GM23338 (cell line): ENCODE measurements at regions not wholly inside any gene's neighbourhood (a gene's known extent, or its start where the extent isn't known, plus 50 kb on each side); places are given as distances from the start of the nearest gene placed in this dataset.

Experiments used
- ATAC-seq: fragments of 200-7000 bp; cut with Tn5 transposase; 3 replicates; pipeline ENCODE4 v1.9.1; 2020
- DNase-seq: peaks from one replicate; pipeline ENCODE4 v3.0.0-alpha.2; 2015; ENCODE audit warnings: low spot score
- H2AFZ ChIP-seq: fragments of 200-600 bp; sonication (generic); 2 replicates; pipeline ENCODE4 v1.8.0; 2016; ENCODE audit warnings: antibody characterized with exemption, mild to moderate bottlenecking, moderate library complexity
- H3F3A ChIP-seq: fragments of 200-600 bp; sonication (generic); replicated peaks from 2 replicates; pipeline ENCODE4 v1.8.0; 2017; ENCODE audit warnings: antibody characterized with exemption, mixed run types, low read depth
- H3K27ac ChIP-seq: fragments of 200-600 bp; sonication (generic); 2 replicates; pipeline ENCODE4 v1.6.1; 2016; ENCODE audit warnings: low read depth
- H3K27me3 ChIP-seq: fragments of 200-600 bp; sonication (generic); 2 replicates; pipeline ENCODE4 v1.8.0; 2016; ENCODE audit warnings: mild to moderate bottlenecking, mixed run types, moderate library complexity; ENCODE audit not compliant: insufficient read depth
- H3K36me3 ChIP-seq: fragments of 200-600 bp; sonication (generic); 2 replicates; pipeline ENCODE4 v1.8.0; 2016; ENCODE audit warnings: mild to moderate bottlenecking; ENCODE audit not compliant: insufficient read depth
- H3K4me1 ChIP-seq: fragments of 200-600 bp; sonication (generic); 2 replicates; pipeline ENCODE4 v1.8.0; 2016; ENCODE audit warnings: mild to moderate bottlenecking, moderate library complexity; ENCODE audit not compliant: insufficient read depth
- H3K4me2 ChIP-seq: fragments of 200-600 bp; sonication (generic); 2 replicates; pipeline ENCODE4 v1.7.1; 2017; ENCODE audit warnings: mixed run types
- H3K4me3 ChIP-seq: fragments of 200-600 bp; sonication (generic); 2 replicates; pipeline ENCODE4 v1.6.1; 2016; ENCODE audit warnings: mixed run types
- H3K79me2 ChIP-seq: fragments of 200-600 bp; sonication (generic); replicated peaks from 2 replicates; pipeline ENCODE4 v1.8.0; 2017; ENCODE audit warnings: mild to moderate bottlenecking; ENCODE audit not compliant: insufficient read depth
- H3K9me2 ChIP-seq: fragments of 200-600 bp; sonication (generic); 2 replicates; pipeline ENCODE4 v1.8.0; 2017; ENCODE audit not compliant: insufficient read depth
- H4K20me1 ChIP-seq: fragments of 200-600 bp; sonication (generic); replicated peaks from 2 replicates; pipeline ENCODE4 v1.8.0; 2017; ENCODE audit warnings: mild to moderate bottlenecking; ENCODE audit not compliant: insufficient read depth
- H3K27ac Mint-ChIP-seq: 2 replicates; pipeline ENCODE4 v1.8.0; 2020; ENCODE audit warnings: inconsistent platforms, mild to moderate bottlenecking, moderate library complexity, mixed read lengths
- H3K27me3 Mint-ChIP-seq: 3 replicates; pipeline ENCODE4 v1.8.0; 2022; ENCODE audit warnings: low read depth, mild to moderate bottlenecking, moderate library complexity, mixed read lengths, inconsistent platforms; ENCODE audit not compliant: insufficient read depth, poor library complexity
- H3K36me3 Mint-ChIP-seq: 3 replicates; pipeline ENCODE4 v1.8.0; 2021; ENCODE audit warnings: low read depth, mild to moderate bottlenecking, inconsistent platforms, moderate library complexity, mixed read lengths
- H3K4me1 Mint-ChIP-seq: 3 replicates; pipeline ENCODE4 v1.8.0; 2020; ENCODE audit warnings: mild to moderate bottlenecking, inconsistent platforms, mixed read lengths
- H3K4me3 Mint-ChIP-seq: 3 replicates; pipeline ENCODE4 v1.8.0; 2021; ENCODE audit warnings: moderate library complexity, mild to moderate bottlenecking, inconsistent platforms, mixed read lengths
- H3K9me3 Mint-ChIP-seq: 3 replicates; pipeline ENCODE4 v1.8.0; 2020; ENCODE audit warnings: moderate library complexity, mild to moderate bottlenecking, inconsistent platforms, mixed read lengths
- CTCF ChIP-seq, 2 experiments: fragments of 200-600 bp in 1 of 2; sonication (generic) in 1 of 2; conservative IDR thresholded peaks; 2 replicates each; pipeline versions ENCODE4 v1.5.1 to v1.6.1; 2016 to 2017; ENCODE audit warnings: antibody characterized with exemption in 2 of 2, low read depth in 2 of 2, mild to moderate bottlenecking in 2 of 2, moderate library complexity in 1 of 2
- ETS1 ChIP-seq: IDR thresholded peaks from 2 replicates; pipeline ENCODE4 v1.6.1; 2016; ENCODE audit warnings: antibody characterized with exemption
- EZH2 ChIP-seq: fragments of 200-600 bp; sonication (generic); IDR thresholded peaks from one replicate; pipeline ENCODE4 v1.8.0; 2017; ENCODE audit warnings: antibody characterized with exemption, mild to moderate bottlenecking, low read depth; ENCODE audit not compliant: unreplicated experiment
- EZH2phosphoT487 ChIP-seq: fragments of 200-600 bp; sonication (generic); IDR thresholded peaks from one replicate; pipeline ENCODE4 v1.8.1; 2018; ENCODE audit warnings: antibody characterized with exemption; ENCODE audit not compliant: unreplicated experiment
- JUNB ChIP-seq: IDR thresholded peaks from one replicate; pipeline ENCODE4 v1.6.1; 2016; ENCODE audit warnings: antibody characterized with exemption; ENCODE audit not compliant: unreplicated experiment
- NANOG ChIP-seq: IDR thresholded peaks from 2 replicates; pipeline ENCODE4 v1.6.1; 2016; ENCODE audit warnings: antibody characterized with exemption, borderline replicate concordance
- POLR2AphosphoS5 ChIP-seq: IDR thresholded peaks from 2 replicates; pipeline ENCODE4 v1.6.1; 2016; ENCODE audit warnings: antibody characterized with exemption, low read depth
- REST ChIP-seq: IDR thresholded peaks from one replicate; pipeline ENCODE4 v1.6.1; 2018; ENCODE audit warnings: antibody characterized with exemption; ENCODE audit not compliant: unreplicated experiment
- STAT1 ChIP-seq: IDR thresholded peaks from one replicate; pipeline ENCODE4 v1.6.1; 2016; ENCODE audit warnings: antibody characterized with exemption; ENCODE audit not compliant: unreplicated experiment
- ZNF114 ChIP-seq: fragments of 250-450 bp; sonication (Bioruptor Pico); IDR thresholded peaks from 2 replicates; pipeline ENCODE4 v1.5.0; 2020; ENCODE audit warnings: mild to moderate bottlenecking, moderate library complexity
- ZNF331 ChIP-seq: fragments of 250-450 bp; sonication (Bioruptor Pico); IDR thresholded peaks from 2 replicates; pipeline ENCODE4 v1.5.0; 2020; ENCODE audit warnings: low read depth, mild to moderate bottlenecking, moderate library complexity

- TF ChIP-seq REST (no peak), ZNF331 (CRISPR knock-in tag) (no peak), CTCF (conservative IDR thresholded peaks at IDR 0.05; ENCODE audit: low read depth in 2 of 2) (no peak)
These were observed 64.3 kb upstream of the IER5L start (continued) for GRCh38 chr9:129242191-129242941.

- H3K27me3 Mint-ChIP-seq: peaks cover 13% of the 10 kb centered on the region
- TF ChIP-seq CTCF (conservative IDR thresholded peaks at IDR 0.05; ENCODE audit: low read depth in 2 of 2): no peak
- TF ChIP-seq ETS1: no peak
- no peak for TF ChIP-seq ZNF331 (CRISPR knock-in tag)
- no peak for TF ChIP-seq REST
- no peak for TF ChIP-seq POLR2AphosphoS5
- no peak for TF ChIP-seq EZH2phosphoT487
- no peak for TF ChIP-seq NANOG
- no peak for TF ChIP-seq STAT1
- TF ChIP-seq EZH2: no peak
- no peak for TF ChIP-seq JUNB
- no peak for TF ChIP-seq ZNF114 (CRISPR knock-in tag)
These were observed 63.7 kb upstream of the IER5L start for GRCh38 chr9:129241725-129242124.

More at GRCh38 chr9:129241725-129242124, 63.7 kb upstream of the IER5L start:
- no peaks in the 10 kb centered on the region for H3K9me2 ChIP-seq
- ATAC-seq: no peak; the same call in 2 of the 3 replicates
- H2AFZ ChIP-seq: no peak overlapping the region
- no peak overlapping the region for H3K27ac Mint-ChIP-seq
- H3K4me3 Mint-ChIP-seq: no peak overlapping the region
- no peaks in the 10 kb centered on the region for H3K36me3 Mint-ChIP-seq
- 0 out of 2 replicates have a peak, but pooled peaks cover 2% of the 10 kb centered on the region for H3F3A ChIP-seq
- no peaks in the 10 kb centered on the region; the same call in 1 of the 2 replicates for H4K20me1 ChIP-seq
- H3K27ac ChIP-seq: no peak overlapping the region
- H3K36me3 ChIP-seq: no peaks in the 10 kb centered on the region
- H3K9me3 Mint-ChIP-seq: no peaks in the 10 kb centered on the region
- peaks cover 18% of the 10 kb centered on the region for H3K4me1 Mint-ChIP-seq
- H3K79me2 ChIP-seq: no peaks in the 10 kb centered on the region
- H3K4me1 ChIP-seq: peaks cover 7% of the 10 kb centered on the region; the same call in 1 of the 2 replicates
- no peak for DNase-seq
- no peak overlapping the region for H3K4me2 ChIP-seq
- H3K4me3 ChIP-seq: no peak overlapping the region
- no peaks in the 10 kb centered on the region for H3K27me3 ChIP-seq
